G401.6 (cell line): ENCODE measurements at regions not wholly inside any gene's neighbourhood (a gene's known extent, or its start where the extent isn't known, plus 50 kb on each side); places are given as distances from the start of the nearest gene placed in this dataset.
"Not testable (repeated sequence)": the region's sequence is repeated elsewhere in the genome, so short reads cannot be mapped to it uniquely, and the experiment has no call there.

Experiments used
- FAIRE-seq: peaks from 2 replicates; lab custom pipeline; 2012; peaks lifted over from hg19 to GRCh38; lab: Jason Lieb, UNC

DNA sequence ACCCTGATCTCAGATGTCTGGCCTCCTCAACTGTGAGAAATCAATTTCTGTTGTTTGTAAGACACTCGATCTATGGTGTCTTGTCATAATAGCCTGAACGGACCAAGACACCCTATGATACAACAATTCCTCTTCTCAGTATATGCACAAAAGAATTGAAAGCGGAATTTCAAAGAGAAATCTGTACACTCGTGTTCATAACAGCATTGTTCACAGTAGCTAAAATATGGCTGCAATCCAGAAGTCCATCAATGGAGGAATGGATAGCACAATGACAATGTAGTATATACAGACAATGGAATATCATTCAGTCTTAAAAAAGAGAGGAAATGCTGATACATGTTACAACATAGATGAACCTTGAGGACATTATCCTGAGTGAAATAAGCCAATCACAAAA, 354.6 kb downstream of the SFMBT2 start:
- FAIRE-seq = no peak

GRCh38 chr10:7054915-7055314, 355.9 kb downstream of the SFMBT2 start:
- no peak for FAIRE-seq

- FAIRE-seq = no peak
Observed at GRCh38 chr10:7053195-7053594, 357.6 kb downstream of the SFMBT2 start.

GRCh38 chr10:7050024-7050423, 360.8 kb downstream of the SFMBT2 start:
- not testable (repeated sequence) for FAIRE-seq

DNA sequence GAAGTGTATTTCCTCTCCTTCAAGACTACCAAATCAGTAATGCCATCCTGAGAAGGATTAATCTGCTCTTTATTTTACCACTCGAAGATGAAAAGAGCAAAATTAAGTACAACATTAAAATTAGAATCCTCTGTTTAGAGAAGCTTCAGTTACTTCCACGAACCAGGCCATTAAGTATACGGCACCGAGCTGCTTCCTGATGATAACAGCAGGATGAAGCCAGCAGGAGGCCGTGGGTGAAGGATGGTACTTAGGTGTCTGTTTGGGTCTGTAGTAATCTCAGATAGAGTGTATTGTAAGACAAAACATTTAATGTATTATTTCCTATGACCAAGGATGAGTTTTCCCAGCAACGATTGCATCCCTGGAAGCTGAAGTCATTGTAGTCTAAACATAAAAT, 362.8 kb downstream of the SFMBT2 start:
- FAIRE-seq = no peak

- no peak for FAIRE-seq
Observed at GRCh38 chr10:7046615-7047014, 364.2 kb downstream of the SFMBT2 start.

- no peak for FAIRE-seq
Observed at GRCh38 chr10:7045891-7046599, 364.8 kb downstream of the SFMBT2 start.

- no peak for FAIRE-seq
Observed at GRCh38 chr10:7043055-7043653, 367.7 kb downstream of the SFMBT2 start.

DNA sequence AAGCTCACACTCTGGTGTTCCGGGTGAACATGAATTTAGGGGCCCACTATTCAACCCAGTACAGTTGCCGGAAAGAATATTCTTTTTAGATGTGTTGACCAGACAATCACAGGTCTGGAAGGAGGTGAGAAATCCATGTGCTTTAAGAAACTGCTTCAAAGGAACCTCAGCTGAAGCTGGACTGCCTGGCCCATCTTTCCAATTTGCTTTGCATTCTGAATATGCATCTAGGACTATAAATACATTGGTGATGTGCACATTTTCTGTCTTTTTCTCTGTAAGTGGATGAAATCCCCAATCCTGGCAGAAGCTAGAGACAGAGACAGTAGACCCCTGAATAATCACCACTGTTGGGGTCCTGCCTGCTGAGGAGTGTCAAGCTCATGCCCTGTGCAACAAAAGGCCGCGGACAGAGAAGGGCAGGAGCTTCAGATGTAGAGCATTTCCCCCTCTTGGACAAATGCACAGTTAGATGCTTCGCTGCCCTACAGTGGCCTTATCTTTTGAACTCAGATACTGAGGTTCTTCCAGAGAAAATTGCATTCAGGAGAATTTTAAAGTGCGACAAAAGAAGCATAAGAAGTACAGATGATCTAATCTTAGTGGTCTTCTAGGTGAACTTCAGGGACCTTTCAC, 368.3 kb downstream of the SFMBT2 start:
- no peak for FAIRE-seq

- no peak for FAIRE-seq
Observed at GRCh38 chr10:7042000-7042399, 368.8 kb downstream of the SFMBT2 start.

- no peak for FAIRE-seq
Observed at GRCh38 chr10:7040681-7041080, 370.2 kb downstream of the SFMBT2 start.

DNA sequence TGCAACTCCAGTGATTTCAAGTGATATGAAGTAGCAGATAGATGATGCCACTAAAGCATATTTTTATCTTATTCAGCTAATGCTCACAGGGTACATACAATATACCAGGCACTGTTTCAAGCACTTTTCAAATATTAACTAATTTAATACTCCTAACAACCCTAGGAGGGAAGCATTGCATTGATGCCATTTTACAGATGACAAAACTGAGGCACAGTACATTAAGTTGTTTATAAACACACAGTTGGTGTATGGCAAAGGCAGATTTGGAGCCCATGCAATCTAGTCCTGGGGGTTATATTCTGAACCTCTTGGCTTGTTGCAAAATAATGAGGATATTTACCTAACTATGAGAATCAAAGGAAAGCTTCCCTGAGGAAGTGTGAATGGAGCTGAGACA, 371.0 kb downstream of the SFMBT2 start:
- FAIRE-seq = no peak

GRCh38 chr10:7038416-7038815, 372.4 kb downstream of the SFMBT2 start:
- FAIRE-seq = no peak

- FAIRE-seq = not testable (repeated sequence)
Observed at GRCh38 chr10:7037434-7037833, 373.4 kb downstream of the SFMBT2 start.

DNA sequence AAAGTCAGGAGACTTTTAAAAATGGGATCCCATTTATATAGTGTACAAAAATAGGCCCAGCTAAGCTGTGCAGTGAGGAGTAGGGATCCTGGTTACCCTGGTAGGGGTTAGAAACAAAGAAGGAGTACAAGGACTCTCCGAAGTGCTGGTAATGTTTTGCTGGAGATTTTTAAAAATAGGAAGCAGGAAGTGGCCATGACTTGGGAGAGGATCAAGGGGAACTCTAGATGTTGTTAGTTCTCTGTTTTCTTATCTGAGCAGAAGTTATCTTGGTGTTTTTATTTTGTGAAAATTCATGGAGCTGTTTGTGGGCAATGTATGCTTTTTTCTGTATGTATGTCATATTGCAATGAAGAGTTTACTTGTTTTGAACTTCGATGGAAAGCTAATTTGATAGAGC, 373.9 kb downstream of the SFMBT2 start:
- no peak for FAIRE-seq

DNA sequence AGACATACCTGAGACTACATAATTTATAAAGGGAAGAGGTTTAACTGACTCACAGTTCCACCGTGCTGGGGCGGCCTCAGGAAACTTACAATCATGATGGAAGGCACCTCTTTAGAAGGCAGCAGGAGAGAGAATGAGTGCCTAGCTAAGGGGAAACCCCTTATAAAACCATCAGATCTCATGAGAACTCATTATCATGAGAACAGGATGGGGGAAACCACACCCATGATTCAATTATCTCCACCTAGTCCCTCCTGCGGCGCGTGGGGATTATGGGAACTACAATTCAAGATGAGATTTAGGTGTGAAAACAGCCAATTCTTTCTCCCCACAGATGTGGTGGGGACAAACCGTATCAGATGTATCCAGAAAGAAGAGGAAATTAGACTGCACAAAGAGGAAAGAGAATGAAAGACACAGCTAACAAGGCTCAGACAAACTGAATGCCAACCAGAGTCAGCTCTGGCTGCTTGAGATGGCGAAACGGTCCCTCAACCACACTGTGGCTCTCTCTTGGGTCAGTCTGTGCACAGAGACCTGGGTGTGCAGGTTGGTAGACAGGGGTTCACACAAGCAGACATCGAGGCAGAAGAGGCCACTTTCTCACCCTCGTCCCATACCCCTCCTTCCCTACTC, 375.6 kb downstream of the SFMBT2 start:
- FAIRE-seq = no peak

GRCh38 chr10:7033031-7033430, 377.8 kb downstream of the SFMBT2 start:
- no peak for FAIRE-seq

GRCh38 chr10:7030134-7030855, 380.5 kb downstream of the SFMBT2 start:
- no peak for FAIRE-seq

GRCh38 chr10:7029672-7030071, 381.2 kb downstream of the SFMBT2 start:
- no peak for FAIRE-seq

- no peak for FAIRE-seq
Observed at GRCh38 chr10:7028809-7029166, 382.0 kb downstream of the SFMBT2 start.

DNA sequence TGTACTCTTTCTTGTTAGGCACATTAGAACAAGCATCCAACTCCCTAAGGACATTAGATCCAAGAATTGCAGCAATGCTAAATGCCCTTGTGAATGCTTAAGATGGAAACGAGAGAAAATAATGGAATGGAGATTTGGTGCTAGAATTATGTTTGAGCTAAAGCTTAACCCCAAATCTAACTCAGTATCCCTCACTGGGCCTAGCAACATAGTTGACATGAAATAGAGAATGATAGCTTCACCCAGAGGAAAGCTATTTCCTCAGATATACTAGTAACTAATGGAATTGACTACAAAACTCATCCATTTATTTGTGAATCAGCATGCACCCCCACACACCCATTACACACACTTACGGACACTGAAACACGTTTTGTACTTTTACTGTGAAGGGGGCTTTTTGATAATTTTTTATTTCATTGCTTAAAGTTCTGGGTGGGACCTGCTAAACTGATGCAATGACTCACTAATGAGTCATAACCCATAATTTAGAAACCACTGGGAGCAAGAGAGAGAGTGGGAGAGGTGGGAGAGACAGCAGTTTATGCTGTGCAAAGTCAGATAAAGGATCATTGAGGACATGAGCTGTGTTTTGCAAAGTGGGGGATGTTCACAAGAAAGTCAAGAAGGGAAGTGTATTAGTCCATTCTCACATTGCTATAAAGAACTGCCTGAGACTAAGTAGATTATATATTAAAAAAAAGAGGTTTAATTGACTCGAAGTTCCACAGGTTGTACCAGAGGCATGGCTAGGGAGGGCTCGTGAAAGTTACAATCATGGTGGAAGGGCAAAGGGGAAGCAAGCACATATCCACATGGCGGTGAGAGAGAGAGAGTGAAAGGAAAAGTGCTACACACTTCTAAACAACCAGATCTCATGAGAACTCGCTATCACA, 382.7 kb downstream of the SFMBT2 start:
- FAIRE-seq = no peak
